ENCODE measurements at regions not wholly inside any gene's neighbourhood (a gene's known extent, or its start where the extent isn't known, plus 50 kb on each side); places are given as distances from the start of the nearest gene placed in this dataset.

- TF ChIP-seq RAD21 (IDR thresholded peaks at IDR 0.05) (no peak), YY1 (IDR thresholded peaks at IDR 0.05) (no peak), CTCF (IDR thresholded peaks at IDR 0.05; ENCODE audit: low read depth, low read length, missing input control) (no peak), FOXA1 (IDR thresholded peaks at IDR 0.05) (no peak), TAF1 (conservative IDR thresholded peaks at IDR 0.05) (no peak), MAX (IDR thresholded peaks at IDR 0.05) (no peak), GABPA (IDR thresholded peaks at IDR 0.05 in 1 of 2, conservative IDR thresholded peaks at IDR 0.05 in 1 of 2) (no peak), ATF3 (IDR thresholded peaks at IDR 0.05) (no peak), NR2F2 (IDR thresholded peaks at IDR 0.05) (no peak), SP1 (IDR thresholded peaks at IDR 0.05) (no peak), REST (IDR thresholded peaks at IDR 0.05) (no peak), EGR1 (IDR thresholded peaks at IDR 0.05; ENCODE audit: low read depth in 2 of 2) (no peak), ZBTB33 (IDR thresholded peaks at IDR 0.05) (no peak)
Measured at GRCh38 chr14:104521816-104522745, 57.5 kb upstream of the C14orf180 start.
